IMR-90 (cell line): ENCODE measurements at regions not wholly inside any gene's neighbourhood (a gene's known extent, or its start where the extent isn't known, plus 50 kb on each side); places are given as distances from the start of the nearest gene placed in this dataset.

Experiments
- ATAC-seq: fragments of 200-7000 bp; cut with Tn5 transposase; 2 replicates; pipeline ENCODE4 v1.9.1; 2020; ENCODE audit warnings: low read depth, mild to moderate bottlenecking, moderate library complexity
- BruUV-seq: library from RNA; stranded (reverse); fragments of 400-500 nt; replicated peaks from 2 replicates; lab custom pipeline; 2021; lab: Mats Ljungman, UMichigan
- CTCF ChIA-PET: fragments of 300-600 bp; formaldehyde crosslinking; extraction: SDS; loops from one replicate; lab custom pipeline; 2021; ENCODE audit warnings: antibody characterized with exemption; lab: Yijun Ruan, JAX
- POLR2A ChIA-PET: fragments of 300-600 bp; sonication (Branson Sonifier 250); formaldehyde crosslinking; loops from one replicate; lab custom pipeline; 2022; ENCODE audit warnings: antibody characterized with exemption; ENCODE audit not compliant: unreplicated experiment; lab: Charles Lee
- DNase-seq: peaks from one replicate; pipeline ENCODE4 v3.0.0; 2013
- H2AFZ ChIP-seq: replicated peaks from 2 replicates; pipeline ENCODE3; 2013; ENCODE audit warnings: low read length, mild to moderate bottlenecking; ENCODE audit not compliant: poor library complexity
- H2AK5ac ChIP-seq: 2 replicates; pipeline ENCODE4 v1.6.1; 2013; ENCODE audit warnings: low read depth, low read length, inconsistent platforms
- H2AK9ac ChIP-seq: replicated peaks from 2 replicates; pipeline ENCODE3; 2013; ENCODE audit warnings: mild to moderate bottlenecking, low read depth, low read length, moderate library complexity; ENCODE audit not compliant: poor library complexity
- H2BK120ac ChIP-seq: 2 replicates; pipeline ENCODE4 v1.6.1; 2013; ENCODE audit warnings: low read depth, low read length, inconsistent platforms
- H2BK15ac ChIP-seq: 3 replicates; pipeline ENCODE4 v1.6.1; 2013; ENCODE audit warnings: low read depth, low read length, inconsistent platforms
- H2BK20ac ChIP-seq: 2 replicates; pipeline ENCODE4 v1.6.1; 2013; ENCODE audit warnings: low read depth, mild to moderate bottlenecking, inconsistent platforms, low read length, moderate library complexity
- H2BK5ac ChIP-seq: 2 replicates; pipeline ENCODE4 v1.6.1; 2013; ENCODE audit warnings: mild to moderate bottlenecking, low read depth, low read length, inconsistent platforms; ENCODE audit not compliant: poor library complexity, severe bottlenecking
- H3K14ac ChIP-seq: replicated peaks from 2 replicates; pipeline ENCODE4 v1.6.1; 2013; ENCODE audit warnings: low read depth, low read length, inconsistent platforms
- H3K18ac ChIP-seq: 2 replicates; pipeline ENCODE4 v1.6.1; 2013; ENCODE audit warnings: low read depth, low read length, control low read depth
- H3K23ac ChIP-seq: 2 replicates; pipeline ENCODE4 v1.6.1; 2013; ENCODE audit warnings: low read depth, low read length, inconsistent platforms
- H3K27ac ChIP-seq: 2 replicates; pipeline ENCODE4 v1.5.1; 2013; ENCODE audit warnings: mild to moderate bottlenecking, control low read depth, low read length; ENCODE audit not compliant: insufficient read depth
- H3K27me3 ChIP-seq: 2 replicates; pipeline ENCODE4 v1.6.1; 2013; ENCODE audit warnings: low read length; ENCODE audit not compliant: control insufficient read depth, insufficient read depth
- H3K36me3 ChIP-seq: 2 replicates; pipeline ENCODE4 v1.6.1; 2013; ENCODE audit warnings: low read length, mixed read lengths; ENCODE audit not compliant: control insufficient read depth, insufficient read depth
- H3K4ac ChIP-seq: 2 replicates; pipeline ENCODE4 v1.6.1; 2013; ENCODE audit warnings: low read depth, low read length, inconsistent platforms
- H3K4me1 ChIP-seq: 2 replicates; pipeline ENCODE4 v1.6.1; 2013; ENCODE audit warnings: low read length, mixed read lengths; ENCODE audit not compliant: control insufficient read depth, insufficient read depth
- H3K4me2 ChIP-seq: 2 replicates; pipeline ENCODE4 v1.6.1; 2013; ENCODE audit warnings: low read depth, mild to moderate bottlenecking, control low read depth, low read length, moderate library complexity
- H3K4me3 ChIP-seq: 2 replicates; pipeline ENCODE4 v1.5.1; 2013; ENCODE audit warnings: low read depth, mild to moderate bottlenecking, control low read depth, low read length, moderate library complexity; ENCODE audit not compliant: insufficient read depth
- H3K56ac ChIP-seq: 2 replicates; pipeline ENCODE4 v1.6.1; 2013; ENCODE audit warnings: low read length, inconsistent platforms; ENCODE audit not compliant: insufficient read depth; ENCODE audit errors: extremely low read depth
- H3K79me1 ChIP-seq, 2 experiments: 2 replicates each; pipeline ENCODE4 v1.6.1; 2013; ENCODE audit warnings: low read length in 2 of 2, inconsistent platforms in 1 of 2, low read depth in 1 of 2
- H3K9ac ChIP-seq: 2 replicates; pipeline ENCODE4 v1.6.1; 2013; ENCODE audit warnings: low read depth, low read length, control low read depth
- H3K9me1 ChIP-seq: 2 replicates; pipeline ENCODE4 v1.6.1; 2013; ENCODE audit warnings: low read length, inconsistent platforms; ENCODE audit not compliant: insufficient read depth
- H3K9me3 ChIP-seq: 2 replicates; pipeline ENCODE4 v1.6.1; 2013; ENCODE audit warnings: low read length; ENCODE audit not compliant: control insufficient read depth, insufficient read depth
- H4K20me1 ChIP-seq: 2 replicates; pipeline ENCODE4 v1.6.1; 2013; ENCODE audit warnings: low read length, inconsistent platforms; ENCODE audit not compliant: insufficient read depth
- H4K5ac ChIP-seq: 2 replicates; pipeline ENCODE4 v1.6.1; 2013; ENCODE audit warnings: mild to moderate bottlenecking, low read depth, low read length, control low read depth
- H4K8ac ChIP-seq, 2 experiments: 2 replicates each; pipeline ENCODE4 v1.6.1; 2013; ENCODE audit warnings: low read depth in 2 of 2, low read length in 2 of 2, control low read depth in 1 of 2, inconsistent platforms in 1 of 2
- H4K91ac ChIP-seq: 2 replicates; pipeline ENCODE4 v1.6.1; 2013; ENCODE audit warnings: low read depth, low read length, inconsistent platforms; ENCODE audit not compliant: insufficient read depth
- BHLHE40 ChIP-seq: fragments of 150-350 bp; IDR thresholded peaks from 2 replicates; pipeline ENCODE4 v1.6.1; 2016; ENCODE audit warnings: mild to moderate bottlenecking, low read depth, low read length
- CHD1 ChIP-seq: IDR thresholded peaks from 2 replicates; pipeline ENCODE4 v1.6.1; 2012; ENCODE audit warnings: low read depth, low read length, improper control_type of control experiment
- ELK1 ChIP-seq: fragments of 150-350 bp; IDR thresholded peaks from 2 replicates; pipeline ENCODE4 v1.6.1; 2016; ENCODE audit warnings: low read depth, mild to moderate bottlenecking, low read length, moderate library complexity, borderline replicate concordance
- FOS ChIP-seq: fragments of 150-350 bp; IDR thresholded peaks from 2 replicates; pipeline ENCODE4 v1.6.1; 2016; ENCODE audit warnings: low read depth, low read length
- MXI1 ChIP-seq: IDR thresholded peaks from 2 replicates; pipeline ENCODE4 v1.6.1; 2012; ENCODE audit warnings: low read depth, mild to moderate bottlenecking, low read length, moderate library complexity, borderline replicate concordance
- NFE2L2 ChIP-seq: fragments of 150-350 bp; IDR thresholded peaks from 2 replicates; pipeline ENCODE4 v1.6.1; 2016; ENCODE audit warnings: low read depth, mild to moderate bottlenecking, low read length
- POLR2A ChIP-seq: IDR thresholded peaks from 2 replicates; pipeline ENCODE4 v1.6.1; 2012; ENCODE audit warnings: mild to moderate bottlenecking, low read depth, low read length
- RAD21 ChIP-seq: IDR thresholded peaks from 2 replicates; pipeline ENCODE4 v1.6.1; 2012; ENCODE audit warnings: low read length, improper control_type of control experiment
- RCOR1 ChIP-seq: IDR thresholded peaks from 2 replicates; pipeline ENCODE4 v1.6.1; 2012; ENCODE audit warnings: mild to moderate bottlenecking, low read length, improper control_type of control experiment; ENCODE audit not compliant: insufficient replicate concordance
- RFX5 ChIP-seq: IDR thresholded peaks from 2 replicates; pipeline ENCODE4 v1.8.0; 2012; ENCODE audit warnings: low read depth, mild to moderate bottlenecking, low read length, moderate library complexity
- SMC3 ChIP-seq: fragments of 150-350 bp; IDR thresholded peaks from 2 replicates; pipeline ENCODE4 v1.6.1; 2016; ENCODE audit warnings: low read depth, mild to moderate bottlenecking, antibody characterized with exemption, low read length, moderate library complexity
- WGBS, 2 experiments: methylation state at CpG; one replicate each; pipeline versions ENCODE4 v1.1.5 to v1.1.7; 2013; ENCODE audit warnings: missing lambda C conversion rate in 2 of 2; ENCODE audit not compliant: insufficient read length in 1 of 2; ENCODE audit errors: extremely low coverage in 2 of 2; 5-methylcytosine and 5-hydroxymethylcytosine counted together
- dilution Hi-C: fragments of 300-500 bp; cut with HindIII; formaldehyde crosslinking; loops from one replicate; pipeline ENCODE4 v1.14.3; 2018; ENCODE audit warnings: low sequenced_read_pairs; ENCODE audit not compliant: unreplicated experiment
- in situ Hi-C: fragments of 300-500 bp; cut with MboI; formaldehyde crosslinking; loops from 3 replicates; pipeline ENCODE4 v1.14.3; 2019; ENCODE audit warnings: low sequenced_read_pairs, inconsistent platforms, mixed read lengths
- intact Hi-C: fragments of 100-400 bp; cut with micrococcal nuclease; formaldehyde crosslinking; loops from 2 replicates; pipeline ENCODE4 v1.10.0; 2022
- TF ChIP-seq, protein P1 (sequence below): fragments of 150-350 bp; IDR thresholded peaks from 2 replicates; pipeline ENCODE4 v1.6.1; 2017; ENCODE audit warnings: mild to moderate bottlenecking, antibody characterized with exemption, low read length, low read depth

GRCh38 chr11:20248871-20249270, 88.6 kb upstream of the DBX1 start:
- no peak overlapping the region for H3K4me2 ChIP-seq
- H3K9me3 ChIP-seq = no peaks in the 10 kb centered on the region
- ATAC-seq = no peak
- POLR2A ChIA-PET = no interaction called here
- H3K9me1 ChIP-seq = no peaks in the 10 kb centered on the region
- TF ChIP-seq RCOR1 (no peak), SMC3 (no peak), RFX5 (no peak), ELK1 (no peak), CHD1 (no peak), FOS (no peak), BHLHE40 (no peak), POLR2A (no peak), RAD21 (no peak), NFE2L2 (no peak), MXI1 (no peak)
- TF ChIP-seq, protein P1, sequence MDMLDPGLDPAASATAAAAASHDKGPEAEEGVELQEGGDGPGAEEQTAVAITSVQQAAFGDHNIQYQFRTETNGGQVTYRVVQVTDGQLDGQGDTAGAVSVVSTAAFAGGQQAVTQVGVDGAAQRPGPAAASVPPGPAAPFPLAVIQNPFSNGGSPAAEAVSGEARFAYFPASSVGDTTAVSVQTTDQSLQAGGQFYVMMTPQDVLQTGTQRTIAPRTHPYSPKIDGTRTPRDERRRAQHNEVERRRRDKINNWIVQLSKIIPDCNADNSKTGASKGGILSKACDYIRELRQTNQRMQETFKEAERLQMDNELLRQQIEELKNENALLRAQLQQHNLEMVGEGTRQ = no peak
- H3K18ac ChIP-seq = no peak overlapping the region
- H3K9ac ChIP-seq = no peak overlapping the region
- H3K4ac ChIP-seq = no peak overlapping the region
- no peak overlapping the region for H2AFZ ChIP-seq
- no peak overlapping the region for H3K23ac ChIP-seq
- H4K91ac ChIP-seq = no peak overlapping the region
- in situ Hi-C loops (no loop called here), dilution Hi-C loops (no loop called here), intact Hi-C loops (loop anchor here (5.0 kb wide), 1 partner anchor 37 kb away; no protein-coding TSS in a partner anchor)
- CTCF ChIA-PET = no interaction called here
- no peak overlapping the region for H2BK5ac ChIP-seq
- H3K4me1 ChIP-seq = no peaks in the 10 kb centered on the region
- no TSS peak for BruUV-seq
- H4K5ac ChIP-seq = no peak overlapping the region
- no peak overlapping the region for H2BK20ac ChIP-seq
- peaks cover 3% of the 10 kb centered on the region; the same call in 1 of the 2 replicates for H3K27me3 ChIP-seq
- no peaks in the 10 kb centered on the region for H4K20me1 ChIP-seq
- no CpG with 5 or more reads among the region's 2 CpGs for WGBS, 2 experiments
- H2BK120ac ChIP-seq = no peak overlapping the region
- H3K14ac ChIP-seq = no peak overlapping the region
- no peak overlapping the region for H4K8ac ChIP-seq
- no peaks in the 10 kb centered on the region for H3K36me3 ChIP-seq
- no peak overlapping the region for H2AK5ac ChIP-seq
- no peak overlapping the region for H3K4me3 ChIP-seq
- no peak overlapping the region for H2AK9ac ChIP-seq
- DNase-seq = no peak
- H3K56ac ChIP-seq = no peak overlapping the region
- no peak overlapping the region for H2BK15ac ChIP-seq
- no peak overlapping the region for H3K27ac ChIP-seq
- no peaks in the 10 kb centered on the region for H3K79me1 ChIP-seq
